ENCODE measurements at regions not wholly inside any gene's neighbourhood (a gene's known extent, or its start where the extent isn't known, plus 50 kb on each side); places are given as distances from the start of the nearest gene placed in this dataset.

DNA sequence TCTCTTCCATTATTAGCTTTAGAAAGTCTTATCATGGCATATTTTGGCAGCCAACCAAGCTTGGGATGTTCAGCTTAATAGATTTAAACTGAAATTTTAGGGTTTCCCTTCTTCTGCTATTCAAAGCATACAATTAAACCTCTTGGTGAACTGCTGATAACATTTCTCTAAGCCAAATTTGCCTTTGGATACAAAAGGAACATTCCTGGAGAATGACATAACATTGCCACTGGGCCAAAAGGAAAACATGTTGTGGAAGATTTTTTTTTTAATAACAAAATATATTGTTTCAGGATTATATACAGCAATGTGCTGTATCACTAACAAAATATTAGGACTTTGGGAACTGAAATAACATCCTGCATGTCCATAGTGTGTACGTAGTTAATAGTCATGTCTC, 215.1 kb upstream of the TBX18 start:
- TF ChIP-seq YY1 (IDR thresholded peaks at IDR 0.05; ENCODE audit: insufficient read depth, insufficient read length): no peak
- no peak for TF ChIP-seq SUZ12 (IDR thresholded peaks at IDR 0.05; ENCODE audit: extremely low read depth, insufficient read depth, insufficient read length)
